ENCODE measurements at regions not wholly inside any gene's neighbourhood (a gene's known extent, or its start where the extent isn't known, plus 50 kb on each side); places are given as distances from the start of the nearest gene placed in this dataset.
"Not testable (repeated sequence)": the region's sequence is repeated elsewhere in the genome, so short reads cannot be mapped to it uniquely, and the experiment has no call there.

GRCh38 chr10:15427843-15428414 is 56.8 kb upstream of the FAM171A1 start:
- DNase-seq = peak; percentile 39

DNA sequence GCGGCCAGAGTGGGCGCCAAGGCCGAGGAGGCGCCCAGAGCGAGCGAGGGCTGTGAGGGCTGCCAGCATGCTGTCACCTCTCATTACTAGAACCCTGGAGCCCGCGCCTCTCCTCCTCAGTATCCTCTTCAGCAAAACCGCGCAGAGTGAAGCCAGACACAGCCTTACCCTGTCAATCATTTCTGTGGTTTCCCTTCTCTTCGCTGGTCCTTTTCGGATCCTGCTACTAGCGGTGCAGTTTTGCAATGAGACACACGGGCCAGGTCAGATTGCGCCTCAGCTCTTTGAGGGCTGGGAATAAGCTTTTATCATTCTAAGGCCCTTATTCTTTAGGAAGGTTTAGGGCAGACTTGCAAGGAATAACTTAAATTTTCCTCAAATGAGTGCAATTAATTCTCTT is 55.5 kb upstream of the FAM171A1 start:
- DNase-seq = no peak

- no peak for DNase-seq
Observed at GRCh38 chr10:15426115-15426514, 55.0 kb upstream of the FAM171A1 start.

DNA sequence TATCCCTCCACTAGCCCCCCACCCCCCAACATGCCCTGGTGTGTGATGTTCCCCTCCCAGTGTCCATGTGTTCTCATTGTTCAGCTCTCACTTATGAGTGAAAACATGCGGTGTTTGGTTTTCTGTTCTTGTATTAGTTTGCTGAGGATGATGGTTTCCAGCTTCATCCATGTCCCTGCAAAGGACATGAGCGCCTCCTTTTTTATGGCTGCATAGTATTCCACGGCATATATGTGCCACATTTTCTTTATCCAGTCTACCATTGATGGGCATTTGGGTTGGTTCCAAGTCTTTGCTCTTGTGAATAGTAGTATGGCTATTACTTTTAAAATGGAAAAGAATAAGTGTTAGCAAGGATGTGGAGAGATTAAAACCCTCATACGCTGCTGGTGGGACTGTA is 50.8 kb upstream of the FAM171A1 start:
- DNase-seq = not testable (repeated sequence)
